Fibroblast of peridontal ligament (primary cell): ENCODE measurements at regions not wholly inside any gene's neighbourhood (a gene's known extent, or its start where the extent isn't known, plus 50 kb on each side); places are given as distances from the start of the nearest gene placed in this dataset.
"Not testable (repeated sequence)": the region's sequence is repeated elsewhere in the genome, so short reads cannot be mapped to it uniquely, and the experiment has no call there.

Experiments
- DNase-seq: peaks from one replicate; pipeline ENCODE4 v3.0.0-alpha.2; 2010; ENCODE audit errors: extremely low read depth

DNA sequence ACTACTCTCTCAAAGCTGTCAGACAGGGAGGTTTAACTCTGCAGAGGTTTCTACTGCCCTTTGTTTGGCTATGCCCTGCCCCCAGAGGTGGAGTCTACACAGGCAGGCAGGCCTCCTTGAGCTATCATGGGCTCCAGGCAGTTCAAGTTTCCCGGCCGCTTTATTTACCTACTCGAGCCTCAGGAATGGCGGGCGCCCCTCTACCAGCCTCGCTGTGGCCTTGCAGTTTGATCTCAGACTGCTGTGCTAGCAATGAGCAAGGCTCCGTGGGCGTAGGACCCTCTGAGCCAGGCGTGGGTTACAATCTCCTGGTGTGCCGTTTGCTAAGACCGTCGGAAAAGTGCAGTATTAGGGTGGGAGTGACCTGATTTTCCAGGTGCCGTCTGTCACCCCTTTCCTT is 124.3 kb downstream of the PTCHD1 start:
- not testable (repeated sequence) for DNase-seq

GRCh38 chrX:23465105-23465791 is 130.6 kb downstream of the PTCHD1 start:
- DNase-seq, result no peak

DNA sequence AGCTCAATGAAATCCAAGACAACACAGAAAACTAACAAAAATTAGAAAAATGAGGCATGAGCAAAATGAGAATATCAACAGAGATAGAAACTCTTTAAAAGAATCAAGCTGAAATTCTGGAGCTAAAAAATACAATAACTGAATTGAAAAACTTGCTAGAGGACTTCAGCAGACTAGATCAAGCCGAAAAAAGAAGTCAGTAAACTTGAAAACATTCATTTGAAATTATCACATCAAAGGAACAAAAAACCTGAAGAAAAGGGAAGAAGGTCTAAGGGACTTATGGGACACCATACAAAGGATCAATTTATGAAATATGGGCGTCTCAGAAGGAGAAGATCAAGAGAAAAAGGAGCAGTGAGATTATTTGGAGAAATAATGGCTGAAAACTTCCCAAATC is 131.3 kb downstream of the PTCHD1 start:
- no peak for DNase-seq

- no peak for DNase-seq
Observed at GRCh38 chrX:23478056-23478455, 143.4 kb downstream of the PTCHD1 start.

- DNase-seq, result no peak
Observed at GRCh38 chrX:23478561-23478960, 143.9 kb downstream of the PTCHD1 start.

- no peak for DNase-seq
Observed at GRCh38 chrX:23482561-23482960, 147.9 kb downstream of the PTCHD1 start.

DNA sequence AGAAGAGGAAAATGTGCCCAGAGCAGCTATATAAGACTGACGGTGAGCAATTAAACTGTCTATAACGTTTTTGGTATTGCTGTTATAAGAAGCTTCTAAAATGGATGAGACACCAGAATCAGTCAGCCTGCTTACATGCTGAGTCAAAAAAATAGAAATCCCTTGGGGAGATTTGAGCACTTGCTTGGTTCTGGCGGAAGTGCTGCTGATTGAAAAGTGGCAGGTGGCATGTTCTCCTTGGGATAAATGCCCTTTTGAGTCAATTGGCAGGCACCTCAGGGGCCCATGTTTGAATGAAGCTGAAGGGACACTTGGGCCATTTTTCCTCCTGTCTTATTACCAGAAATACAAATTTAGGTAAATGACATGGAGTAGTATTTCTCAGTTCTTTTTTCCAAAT is 148.7 kb downstream of the PTCHD1 start:
- DNase-seq, result no peak

GRCh38 chrX:23493941-23494374 is 159.3 kb downstream of the PTCHD1 start:
- no peak for DNase-seq

- no peak for DNase-seq
Observed at GRCh38 chrX:23494741-23495140, 160.1 kb downstream of the PTCHD1 start.

DNA sequence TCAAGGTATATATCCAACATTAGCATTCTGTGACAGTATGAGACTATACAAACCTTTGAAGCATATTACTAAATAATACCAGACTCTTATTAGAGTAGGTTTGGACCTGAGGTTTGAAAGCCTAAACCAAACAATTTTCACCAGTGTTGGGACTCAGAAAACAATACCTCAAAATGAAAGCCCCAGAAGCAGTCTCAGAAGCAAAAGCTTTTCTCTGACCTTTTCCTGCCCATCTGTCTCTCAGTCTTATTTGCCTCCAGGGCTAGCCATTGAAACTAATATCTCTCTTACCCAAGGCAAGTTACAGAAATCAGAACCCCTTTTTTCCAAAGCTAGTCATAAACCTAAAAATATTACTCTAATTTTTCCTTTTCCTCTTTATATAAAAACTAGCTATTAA is 163.3 kb downstream of the PTCHD1 start:
- no peak for DNase-seq

GRCh38 chrX:23501974-23502373 is 165.3 kb upstream of the PRDX4 start:
- DNase-seq, result no peak

- peak; percentile 1 for DNase-seq
Observed at GRCh38 chrX:23503835-23504539, 163.3 kb upstream of the PRDX4 start.

DNA sequence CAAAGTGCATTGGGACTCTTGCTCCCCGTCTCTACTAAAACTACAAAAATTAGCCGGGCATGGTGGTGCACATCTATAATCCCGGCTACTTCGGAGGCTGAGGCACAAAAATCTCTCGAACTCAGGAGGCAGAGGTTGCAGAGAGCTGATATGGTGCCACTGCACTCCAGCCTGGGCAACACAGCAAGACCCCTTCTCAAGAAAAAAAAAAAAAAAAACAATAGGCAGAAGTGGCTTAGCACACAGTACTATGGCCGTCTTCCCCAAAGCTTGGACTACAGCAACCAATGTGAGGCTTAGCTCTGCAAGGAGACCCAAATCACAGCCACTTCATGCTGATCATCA is 162.8 kb upstream of the PRDX4 start:
- DNase-seq, result no peak

GRCh38 chrX:23504895-23505294 is 162.4 kb upstream of the PRDX4 start:
- no peak for DNase-seq

DNA sequence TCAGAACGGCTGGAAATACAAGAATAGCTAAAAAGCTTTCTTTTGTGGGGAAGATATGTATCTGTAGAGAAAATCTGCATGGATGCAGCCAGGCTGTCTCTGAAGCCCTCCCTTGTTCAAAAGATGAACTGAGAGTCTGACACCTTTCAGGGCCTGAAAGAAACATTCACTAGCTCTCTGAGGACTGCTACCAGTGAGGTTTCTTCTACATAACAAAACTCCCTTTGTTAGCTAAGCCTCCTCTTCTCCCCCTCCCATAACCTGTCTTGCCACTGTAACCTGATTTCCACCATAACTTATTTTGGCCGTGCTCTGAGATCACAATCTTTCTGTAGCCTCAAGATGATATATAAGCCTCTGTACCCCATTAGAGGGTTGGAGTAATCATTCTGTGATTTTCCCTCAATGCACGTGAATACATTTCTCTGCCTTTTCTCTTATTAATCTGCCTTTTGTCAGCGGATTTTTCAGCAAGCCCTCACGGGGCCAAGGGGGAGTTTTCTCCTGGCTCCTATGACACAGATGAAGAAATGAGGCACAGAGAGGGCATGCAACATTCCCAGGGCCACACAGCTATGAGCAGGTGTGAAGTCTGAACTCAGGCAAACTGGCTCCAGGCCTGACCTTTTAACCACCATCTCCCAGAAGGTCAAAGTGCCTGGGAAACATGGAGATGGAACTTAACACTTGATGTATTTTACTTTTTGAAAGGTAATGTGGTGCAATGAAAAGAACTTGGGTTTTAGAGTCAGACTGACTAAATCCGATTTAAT is 161.6 kb upstream of the PRDX4 start:
- no peak for DNase-seq

- no peak for DNase-seq
Observed at GRCh38 chrX:23509256-23509655, 158.0 kb upstream of the PRDX4 start.

- peak; percentile 0 for DNase-seq
Observed at GRCh38 chrX:23511793-23512192, 155.5 kb upstream of the PRDX4 start.

- no peak for DNase-seq
Observed at GRCh38 chrX:23513121-23513520, 154.2 kb upstream of the PRDX4 start.

DNA sequence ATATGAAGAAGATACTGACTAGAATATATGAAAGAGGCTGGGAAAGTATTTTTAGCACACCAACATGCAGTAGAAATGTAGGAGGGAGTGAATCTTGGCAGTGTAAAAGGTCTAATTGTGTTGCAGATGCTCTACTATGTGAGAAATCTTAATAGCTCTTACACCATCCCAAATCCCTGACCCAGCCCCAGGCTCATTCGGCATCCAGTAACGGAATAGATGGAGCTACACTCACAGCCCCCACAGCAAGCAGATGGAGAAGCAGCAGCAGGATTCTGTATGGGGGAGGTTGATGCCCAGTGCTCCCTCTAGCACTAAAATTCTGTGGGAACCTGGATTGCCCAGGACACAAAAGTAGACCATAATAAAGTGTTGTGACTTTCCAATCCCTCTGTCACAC is 153.2 kb upstream of the PRDX4 start:
- DNase-seq, result no peak

DNA sequence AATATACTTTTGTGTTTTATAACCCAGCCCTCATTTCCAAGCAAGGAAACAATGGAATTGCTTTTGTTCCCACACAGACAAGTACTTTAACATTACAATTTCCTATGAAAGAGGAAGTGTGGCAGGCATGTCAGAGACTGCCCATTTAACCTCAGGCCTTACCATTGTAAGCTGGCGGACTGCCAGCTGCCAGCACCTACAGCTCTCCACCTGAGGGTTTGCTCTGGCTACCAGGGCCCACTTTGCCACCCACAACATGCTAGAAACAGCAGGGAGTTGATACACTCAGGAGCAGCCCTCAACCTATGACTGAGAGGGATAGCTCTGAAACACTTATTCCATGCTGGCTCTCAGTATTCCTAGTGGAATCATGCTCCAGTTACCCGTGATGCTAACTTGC is 152.3 kb upstream of the PRDX4 start:
- DNase-seq, result no peak

DNA sequence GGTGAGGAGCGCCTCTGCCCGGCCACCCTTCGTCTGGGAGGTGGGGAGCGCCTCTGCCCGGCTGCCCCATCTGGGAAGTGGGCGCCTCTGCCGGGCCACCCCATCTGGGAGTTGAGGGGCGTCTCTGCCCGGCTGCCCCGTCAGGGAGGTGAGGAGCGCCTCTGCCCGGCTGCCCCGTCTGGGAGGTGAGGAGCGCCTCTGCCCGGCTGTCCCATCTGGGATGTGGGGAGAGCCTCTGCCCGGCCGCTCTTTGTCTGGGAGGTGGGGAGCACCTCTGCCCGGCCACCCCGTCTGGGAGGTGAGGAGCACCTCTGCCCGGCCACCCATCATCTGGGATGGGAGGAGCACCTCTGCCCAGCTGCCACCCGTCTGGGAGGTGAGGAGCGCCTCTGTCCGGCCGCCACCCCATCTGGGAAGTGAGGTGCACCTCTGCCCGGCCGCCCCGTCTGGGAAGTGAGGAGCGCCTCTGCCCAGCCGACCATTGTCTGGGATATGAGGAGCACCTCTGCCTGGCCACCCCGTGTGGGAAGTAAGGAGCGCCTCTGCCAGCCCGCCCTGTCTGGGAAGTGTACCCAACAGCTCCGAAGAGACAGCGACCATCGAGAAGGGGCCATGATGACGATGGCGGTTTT is 144.2 kb upstream of the PRDX4 start:
- DNase-seq, result not testable (repeated sequence)

DNA sequence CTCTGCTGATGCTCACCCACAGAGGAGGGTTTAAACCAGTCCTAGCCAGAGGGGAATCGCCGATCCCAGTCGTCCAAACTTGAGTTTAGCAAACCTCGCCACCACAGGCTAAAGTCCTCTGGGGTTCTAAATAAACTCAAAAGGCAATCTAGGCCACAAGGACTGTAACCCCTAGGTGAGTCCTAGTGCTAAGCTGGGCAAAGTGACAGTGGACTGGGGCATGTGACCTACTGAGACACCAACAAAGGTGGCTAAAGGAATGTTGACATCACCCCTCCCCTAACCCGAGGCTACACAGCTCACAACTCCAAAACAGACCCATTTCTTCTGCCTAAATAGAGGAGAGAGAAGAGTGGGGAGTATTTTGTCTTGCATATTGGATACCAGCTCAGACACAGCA is 142.8 kb upstream of the PRDX4 start:
- DNase-seq, result no peak
